Memory B cell (primary cell): ENCODE measurements at regions not wholly inside any gene's neighbourhood (a gene's known extent, or its start where the extent isn't known, plus 50 kb on each side); places are given as distances from the start of the nearest gene placed in this dataset.

Source experiments
- ATAC-seq: fragments of 150-1000 bp; cut with Tn5 transposase; 2 replicates; pipeline ENCODE4 v1.10.0; 2021; ENCODE audit warnings: low read depth, mild to moderate bottlenecking, moderate library complexity
- DNase-seq, 2 donors: peaks; one replicate each; pipeline ENCODE4 v3.0.0; 2022; ENCODE audit warnings: low spot score in 2 of 2
- H3K27ac Mint-ChIP-seq: one replicate; pipeline ENCODE4 v1.8.0; 2022; ENCODE audit warnings: mild to moderate bottlenecking, moderate library complexity, mixed read lengths
- H3K27me3 Mint-ChIP-seq: one replicate; pipeline ENCODE4 v1.8.0; 2022; ENCODE audit warnings: mixed read lengths
- H3K36me3 Mint-ChIP-seq: one replicate; pipeline ENCODE4 v1.8.0; 2022; ENCODE audit warnings: mild to moderate bottlenecking, mixed read lengths
- H3K4me1 Mint-ChIP-seq: one replicate; pipeline ENCODE4 v1.8.0; 2022; ENCODE audit warnings: mixed read lengths
- H3K4me3 Mint-ChIP-seq: one replicate; pipeline ENCODE4 v1.8.0; 2022; ENCODE audit warnings: mild to moderate bottlenecking, moderate library complexity, mixed read lengths
- H3K9me3 Mint-ChIP-seq: one replicate; pipeline ENCODE4 v1.8.0; 2022; ENCODE audit warnings: mixed read lengths

- Mint-ChIP-seq H3K4me1 (no peaks in the 10 kb centered on the region), H3K27me3 (no peaks in the 10 kb centered on the region), H3K27ac (no peak overlapping the region), H3K4me3 (no peak overlapping the region), H3K9me3 (peaks cover 3% of the 10 kb centered on the region), H3K36me3 (no peaks in the 10 kb centered on the region)
- no peak for ATAC-seq
- DNase-seq: no peak
Measured at GRCh38 chr16:73572135-73572828, 524.4 kb upstream of the ZFHX3 start.

GRCh38 chr16:73569266-73569980, 521.5 kb upstream of the ZFHX3 start:
- Mint-ChIP-seq H3K27me3 (no peaks in the 10 kb centered on the region), H3K4me3 (no peak overlapping the region), H3K9me3 (peaks cover 4% of the 10 kb centered on the region), H3K36me3 (no peaks in the 10 kb centered on the region), H3K27ac (no peak overlapping the region), H3K4me1 (no peaks in the 10 kb centered on the region)
- DNase-seq (no peak), ATAC-seq (no peak)

- no peak overlapping the region for H3K4me3 Mint-ChIP-seq
- H3K27me3 Mint-ChIP-seq: no peaks in the 10 kb centered on the region
- ATAC-seq: no peak
Measured at GRCh38 chr16:73568769-73569168, 520.8 kb upstream of the ZFHX3 start.

GRCh38 chr16:73565925-73566324, 518.0 kb upstream of the ZFHX3 start:
- DNase-seq (no peak), ATAC-seq (no peak)
- Mint-ChIP-seq H3K36me3 (no peaks in the 10 kb centered on the region), H3K4me1 (no peaks in the 10 kb centered on the region), H3K9me3 (peaks cover 6% of the 10 kb centered on the region), H3K27ac (no peak overlapping the region), H3K4me3 (no peak overlapping the region), H3K27me3 (no peaks in the 10 kb centered on the region)

More at GRCh38 chr16:73568769-73569168, 520.8 kb upstream of the ZFHX3 start:
- H3K36me3 Mint-ChIP-seq: no peaks in the 10 kb centered on the region
- no peaks in the 10 kb centered on the region for H3K4me1 Mint-ChIP-seq
- H3K27ac Mint-ChIP-seq: no peak overlapping the region
- no peak for DNase-seq
- peaks cover 6% of the 10 kb centered on the region for H3K9me3 Mint-ChIP-seq

- ATAC-seq: no peak
- H3K36me3 Mint-ChIP-seq: no peaks in the 10 kb centered on the region
- no peak for DNase-seq
- peaks cover 6% of the 10 kb centered on the region for H3K9me3 Mint-ChIP-seq
- H3K4me1 Mint-ChIP-seq: no peaks in the 10 kb centered on the region
- no peaks in the 10 kb centered on the region for H3K27me3 Mint-ChIP-seq
- no peak overlapping the region for H3K27ac Mint-ChIP-seq
- no peak overlapping the region for H3K4me3 Mint-ChIP-seq
Measured at GRCh38 chr16:73565263-73565662, 517.3 kb upstream of the ZFHX3 start.

GRCh38 chr16:73563709-73564108, 515.8 kb upstream of the ZFHX3 start:
- H3K36me3 Mint-ChIP-seq: no peaks in the 10 kb centered on the region
- no peaks in the 10 kb centered on the region for H3K27me3 Mint-ChIP-seq
- H3K27ac Mint-ChIP-seq: no peak overlapping the region
- H3K4me3 Mint-ChIP-seq: no peak overlapping the region
- peaks cover 6% of the 10 kb centered on the region for H3K9me3 Mint-ChIP-seq
- no peak for ATAC-seq
- DNase-seq: no peak
- H3K4me1 Mint-ChIP-seq: no peaks in the 10 kb centered on the region

- Mint-ChIP-seq H3K36me3 (no peaks in the 10 kb centered on the region), H3K27me3 (no peaks in the 10 kb centered on the region), H3K4me1 (no peaks in the 10 kb centered on the region), H3K27ac (no peak overlapping the region), H3K4me3 (no peak overlapping the region), H3K9me3 (peaks cover 4% of the 10 kb centered on the region)
- no peak for DNase-seq
- no peak for ATAC-seq
Measured at GRCh38 chr16:73560497-73560896, 512.6 kb upstream of the ZFHX3 start.

- no peak overlapping the region for H3K4me3 Mint-ChIP-seq
- H3K36me3 Mint-ChIP-seq: no peaks in the 10 kb centered on the region
- no peaks in the 10 kb centered on the region for H3K4me1 Mint-ChIP-seq
- no peak for DNase-seq
- no peaks in the 10 kb centered on the region for H3K27me3 Mint-ChIP-seq
- no peak overlapping the region for H3K27ac Mint-ChIP-seq
- ATAC-seq: no peak
- no peaks in the 10 kb centered on the region for H3K9me3 Mint-ChIP-seq
Measured at GRCh38 chr16:73558219-73558618, 510.3 kb upstream of the ZFHX3 start.

GRCh38 chr16:73553941-73554660, 506.2 kb upstream of the ZFHX3 start:
- no peak for DNase-seq
- Mint-ChIP-seq H3K36me3 (no peaks in the 10 kb centered on the region), H3K4me1 (no peaks in the 10 kb centered on the region), H3K27ac (no peak overlapping the region), H3K9me3 (no peaks in the 10 kb centered on the region), H3K4me3 (no peak overlapping the region), H3K27me3 (no peaks in the 10 kb centered on the region)
- no peak for ATAC-seq

- Mint-ChIP-seq H3K27ac (no peak overlapping the region), H3K27me3 (no peaks in the 10 kb centered on the region), H3K36me3 (no peaks in the 10 kb centered on the region), H3K4me3 (no peak overlapping the region), H3K4me1 (no peaks in the 10 kb centered on the region), H3K9me3 (no peaks in the 10 kb centered on the region)
- no peak for ATAC-seq
- no peak for DNase-seq
Measured at GRCh38 chr16:73549984-73550631, 502.2 kb upstream of the ZFHX3 start.

- ATAC-seq: no peak
- Mint-ChIP-seq H3K4me3 (no peak overlapping the region), H3K27me3 (peaks cover 11% of the 10 kb centered on the region), H3K27ac (no peak overlapping the region), H3K36me3 (no peaks in the 10 kb centered on the region), H3K4me1 (no peaks in the 10 kb centered on the region), H3K9me3 (no peaks in the 10 kb centered on the region)
- DNase-seq: no peak
Measured at GRCh38 chr16:73547552-73548403, 499.9 kb upstream of the ZFHX3 start.

GRCh38 chr16:73546341-73546845, 498.5 kb upstream of the ZFHX3 start:
- ATAC-seq (no peak), DNase-seq (no peak)
- Mint-ChIP-seq H3K4me1 (no peaks in the 10 kb centered on the region), H3K4me3 (no peak overlapping the region), H3K36me3 (no peaks in the 10 kb centered on the region), H3K27me3 (peaks cover 13% of the 10 kb centered on the region), H3K27ac (no peak overlapping the region), H3K9me3 (no peaks in the 10 kb centered on the region)

GRCh38 chr16:73545755-73546154, 497.8 kb upstream of the ZFHX3 start:
- Mint-ChIP-seq H3K27ac (no peak overlapping the region), H3K9me3 (no peaks in the 10 kb centered on the region), H3K27me3 (peaks cover 13% of the 10 kb centered on the region), H3K36me3 (no peaks in the 10 kb centered on the region), H3K4me1 (no peaks in the 10 kb centered on the region), H3K4me3 (no peak overlapping the region)
- DNase-seq: no peak
- no peak for ATAC-seq
